NT2/D1 (cell line): ENCODE measurements at regions not wholly inside any gene's neighbourhood (a gene's known extent, or its start where the extent isn't known, plus 50 kb on each side); places are given as distances from the start of the nearest gene placed in this dataset.

Experiments
- SUZ12 ChIP-seq: IDR thresholded peaks from 2 replicates; pipeline ENCODE4 v1.6.1; 2011; ENCODE audit not compliant: insufficient read length, insufficient read depth; ENCODE audit errors: extremely low read depth
- YY1 ChIP-seq: IDR thresholded peaks from 2 replicates; pipeline ENCODE4 v1.6.1; 2011; ENCODE audit not compliant: insufficient read length, insufficient read depth
- ZNF274 ChIP-seq: IDR thresholded peaks from 2 replicates; pipeline ENCODE4 v1.6.1; 2011; ENCODE audit warnings: mild to moderate bottlenecking, low read depth, low read length

GRCh38 chr7:7060828-7061599, 121.3 kb upstream of the C1GALT1 start:
- TF ChIP-seq YY1 (no peak), SUZ12 (no peak), ZNF274 (no peak)
